Activated T-cell treated with anti-CD3 and anti-CD28 coated beads, Interleukin-2, amount 50 U/mL, for 48 hours (primary cell): ENCODE measurements at regions not wholly inside any gene's neighbourhood (a gene's known extent, or its start where the extent isn't known, plus 50 kb on each side); places are given as distances from the start of the nearest gene placed in this dataset.
"Not testable (repeated sequence)": the region's sequence is repeated elsewhere in the genome, so short reads cannot be mapped to it uniquely, and the experiment has no call there.

Source experiments
- DNase-seq, 2 experiments: peaks; one replicate each; pipeline ENCODE4 v3.0.0-alpha.2; 2020

GRCh38 chr14:105909828-105910120, 383.4 kb downstream of the TMEM121 start:
- DNase-seq: not testable (repeated sequence)

- DNase-seq: no peak
These were observed 384.0 kb downstream of the TMEM121 start for GRCh38 chr14:105910426-105910825.

- DNase-seq: no peak
These were observed 384.8 kb downstream of the TMEM121 start for GRCh38 chr14:105911006-105911847.

- not testable (repeated sequence) for DNase-seq
These were observed 385.5 kb downstream of the TMEM121 start for GRCh38 chr14:105911848-105912292.

- no peak for DNase-seq
These were observed 386.3 kb downstream of the TMEM121 start for GRCh38 chr14:105912641-105913180.

GRCh38 chr14:105913221-105913620, 386.8 kb downstream of the TMEM121 start:
- DNase-seq: no peak

GRCh38 chr14:105913861-105914260, 387.5 kb downstream of the TMEM121 start:
- DNase-seq: no peak

GRCh38 chr14:105914281-105914680, 387.9 kb downstream of the TMEM121 start:
- not testable (repeated sequence) for DNase-seq

GRCh38 chr14:105914738-105915385, 388.5 kb downstream of the TMEM121 start:
- DNase-seq: no peak

GRCh38 chr14:105915546-105915945, 389.2 kb downstream of the TMEM121 start:
- not testable (repeated sequence) for DNase-seq

GRCh38 chr14:105917136-105917932, 391.0 kb downstream of the TMEM121 start:
- DNase-seq: not testable (repeated sequence)

GRCh38 chr14:105917933-105918436, 391.6 kb downstream of the TMEM121 start:
- no peak for DNase-seq

GRCh38 chr14:105918496-105919262, 392.3 kb downstream of the TMEM121 start:
- DNase-seq: no peak

GRCh38 chr14:105919458-105920150, 393.2 kb downstream of the TMEM121 start:
- no peak for DNase-seq

- DNase-seq: not testable (repeated sequence)
These were observed 393.8 kb downstream of the TMEM121 start for GRCh38 chr14:105920151-105920700.

- DNase-seq: not testable (repeated sequence)
These were observed 394.7 kb downstream of the TMEM121 start for GRCh38 chr14:105920803-105921755.

GRCh38 chr14:105921781-105922180, 395.4 kb downstream of the TMEM121 start:
- DNase-seq: not testable (repeated sequence)

- not testable (repeated sequence) for DNase-seq
These were observed 397.3 kb downstream of the TMEM121 start for GRCh38 chr14:105923520-105924191.

- no peak for DNase-seq
These were observed 398.7 kb downstream of the TMEM121 start for GRCh38 chr14:105924951-105925591.
